K562 (cell line): ENCODE measurements at regions not wholly inside any gene's neighbourhood (a gene's known extent, or its start where the extent isn't known, plus 50 kb on each side); places are given as distances from the start of the nearest gene placed in this dataset.

Experiments
- ATAC-seq: fragments of 200-7000 bp; cut with Tn5 transposase; 3 replicates; pipeline ENCODE4 v1.9.1; 2020; ENCODE audit warnings: moderate library complexity
- BruUV-seq: library from RNA; stranded (reverse); fragments of 400-500 nt; replicated peaks from 2 replicates; lab custom pipeline; 2021; lab: Mats Ljungman, UMichigan
- CTCF ChIA-PET: fragments of 300-600 bp; formaldehyde crosslinking; extraction: SDS; loops from one replicate; lab custom pipeline; 2021; ENCODE audit warnings: low intra/inter-chr PET ratio; lab: Yijun Ruan, JAX
- POLR2A ChIA-PET: fragments of 300-600, 350-650 bp; sonication (Branson Sonifier 250); formaldehyde crosslinking; extraction: SDS; loops from one replicate; lab custom pipeline; 2021; ENCODE audit warnings: antibody characterized with exemption, inconsistent platforms; lab: Yijun Ruan, JAX
- DNase-seq, 4 experiments: peaks; one replicate each; pipeline versions ENCODE4 v3.0.0 to v3.0.0-alpha.2; 2011 to 2018; ENCODE audit warnings: low spot score in 3 of 4, mixed read lengths in 3 of 4; ENCODE audit errors: extremely low read depth in 1 of 4
- FAIRE-seq: peaks from 2 replicates; lab custom pipeline; 2011; peaks lifted over from hg19 to GRCh38; lab: Jason Lieb, UNC
- H2AFZ ChIP-seq: 2 replicates; pipeline ENCODE4 v1.6.0; 2011; ENCODE audit warnings: low read depth, low read length, control low read depth, inconsistent platforms
- H3K27ac ChIP-seq: fragments of 200-600 bp; 3 replicates; pipeline ENCODE4 v1.8.0; 2011; ENCODE audit warnings: low read depth, mild to moderate bottlenecking, control low read depth, inconsistent platforms, low read length, moderate library complexity, mixed read lengths; ENCODE audit errors: extremely low read depth
- H3K27me3 ChIP-seq, 2 experiments: fragments of 300-600 bp in 1 of 2; 2 replicates in 1 of 2; 3 replicates in 1 of 2; pipeline versions ENCODE4 v1.6.0 to v1.8.0; 2011; ENCODE audit warnings: inconsistent platforms in 2 of 2, low read length in 2 of 2, mild to moderate bottlenecking in 1 of 2, mixed read lengths in 1 of 2, moderate library complexity in 1 of 2; ENCODE audit not compliant: control insufficient read depth in 2 of 2, insufficient read depth in 2 of 2
- H3K36me3 ChIP-seq: fragments of 300-600 bp; 3 replicates; pipeline ENCODE4 v1.8.0; 2011; ENCODE audit warnings: mild to moderate bottlenecking, low read length, inconsistent platforms; ENCODE audit not compliant: control insufficient read depth, insufficient read depth
- H3K4me1 ChIP-seq, 2 experiments: fragments of 200-600 bp in 1 of 2; replicated peaks in 1 of 2; 2 replicates in 1 of 2; 3 replicates in 1 of 2; pipeline versions ENCODE4 v1.5.1 to v1.8.0; 2011; ENCODE audit warnings: inconsistent platforms in 2 of 2, low read length in 2 of 2, mild to moderate bottlenecking in 1 of 2, mixed read lengths in 1 of 2, moderate library complexity in 1 of 2; ENCODE audit not compliant: control insufficient read depth in 2 of 2, insufficient read depth in 2 of 2
- H3K4me2 ChIP-seq: 2 replicates; pipeline ENCODE4 v1.6.1; 2011; ENCODE audit warnings: low read length, control low read depth, inconsistent platforms, mixed read lengths; ENCODE audit not compliant: insufficient read depth
- H3K4me3 ChIP-seq: fragments of 200-600 bp; sonication (generic), shearing (Covaris generic); 2 replicates; pipeline ENCODE4 v1.5.1; 2016; ENCODE audit warnings: control low read depth, inconsistent platforms
- H3K79me2 ChIP-seq: fragments of 200-600 bp; 3 replicates; pipeline ENCODE4 v1.8.0; 2011; ENCODE audit warnings: low read length, inconsistent platforms; ENCODE audit not compliant: control insufficient read depth, insufficient read depth
- H3K9ac ChIP-seq, 2 experiments: 2 replicates each; pipeline versions ENCODE4 v1.6.0 to v1.6.1; 2011; ENCODE audit warnings: low read depth in 2 of 2, low read length in 2 of 2, control low read depth in 1 of 2, inconsistent platforms in 1 of 2, mild to moderate bottlenecking in 1 of 2, mixed read lengths in 1 of 2; ENCODE audit not compliant: insufficient read depth in 1 of 2
- H3K9me1 ChIP-seq: one replicate; pipeline ENCODE4 v1.6.0; 2011; ENCODE audit warnings: inconsistent platforms, mild to moderate bottlenecking, low read length, moderate library complexity; ENCODE audit not compliant: control insufficient read depth, insufficient read depth
- H3K9me3 ChIP-seq: replicated peaks from 2 replicates; pipeline ENCODE4 v1.5.1; 2011; ENCODE audit warnings: low read depth, low read length, inconsistent platforms; ENCODE audit not compliant: control insufficient read depth, insufficient read depth
- H4K20me1 ChIP-seq: replicated peaks from 2 replicates; pipeline ENCODE4 v1.6.1; 2011; ENCODE audit warnings: low read length, inconsistent platforms, mixed read lengths; ENCODE audit not compliant: control insufficient read depth, insufficient read depth
- ARHGAP35 ChIP-seq: fragments of 450-650 bp; IDR thresholded peaks from 2 replicates; pipeline ENCODE4 v1.6.1; 2018; ENCODE audit not compliant: partially characterized antibody
- CEBPB ChIP-seq: fragments of 450-650 bp; IDR thresholded peaks from 2 replicates; pipeline ENCODE4 v1.6.1; 2016; ENCODE audit warnings: missing genetic modification characterization, missing compliant biosample characterization
- ESRRA ChIP-seq: fragments of 450-650 bp; IDR thresholded peaks from 2 replicates; pipeline ENCODE4 v1.6.1; 2014; ENCODE audit warnings: low read depth, mild to moderate bottlenecking, moderate library complexity, borderline replicate concordance
- KAT2B ChIP-seq: IDR thresholded peaks from one replicate; pipeline ENCODE4 v1.6.1; 2012; ENCODE audit warnings: low read depth, mild to moderate bottlenecking, control low read depth, inconsistent platforms, low read length, moderate library complexity
- NCOA4 ChIP-seq: fragments of 450-650 bp; IDR thresholded peaks from 2 replicates; pipeline ENCODE4 v1.6.1; 2018; ENCODE audit warnings: mild to moderate bottlenecking; ENCODE audit not compliant: partially characterized antibody
- NFE2 ChIP-seq: IDR thresholded peaks from 2 replicates; pipeline ENCODE4 v1.6.1; 2014; ENCODE audit warnings: antibody characterized with exemption, low read depth
- NFRKB ChIP-seq: fragments of 450-650 bp; IDR thresholded peaks from 2 replicates; pipeline ENCODE4 v1.6.1; 2016; ENCODE audit warnings: low read depth
- RBM15 ChIP-seq: fragments of 200-400 bp; formaldehyde crosslinking; IDR thresholded peaks from 2 replicates; pipeline ENCODE4 v1.6.1; 2018; ENCODE audit warnings: mild to moderate bottlenecking, low read length, moderate library complexity; ENCODE audit not compliant: insufficient read depth
- SIX5 ChIP-seq, 2 experiments: IDR thresholded peaks; 2 replicates each; pipeline ENCODE4 v1.6.1; 2011; ENCODE audit warnings: low read length in 2 of 2, borderline replicate concordance in 1 of 2, low read depth in 1 of 2, mild to moderate bottlenecking in 1 of 2, moderate library complexity in 1 of 2; ENCODE audit not compliant: insufficient read depth in 1 of 2
- STAG1 ChIP-seq: sonication (generic); formaldehyde crosslinking; IDR thresholded peaks from 2 replicates; pipeline ENCODE4 v1.5.0; 2020; ENCODE audit warnings: missing genetic modification reagents, borderline replicate concordance
- STAT5B ChIP-seq: fragments of 250-450 bp; sonication (Bioruptor Pico); IDR thresholded peaks from 2 replicates; pipeline ENCODE4 v1.8.0; 2021; ENCODE audit warnings: mild to moderate bottlenecking, inconsistent platforms
- TRIM24 ChIP-seq, 2 experiments: fragments of 450-650 bp; IDR thresholded peaks; 2 replicates each; pipeline ENCODE4 v1.6.1; 2016
- U2AF2 ChIP-seq: fragments of 200-400 bp; formaldehyde crosslinking; optimal IDR thresholded peaks from 2 replicates; pipeline ENCODE3; 2017; ENCODE audit warnings: low read depth, mild to moderate bottlenecking, low read length
- WHSC1 ChIP-seq: IDR thresholded peaks from one replicate; pipeline ENCODE4 v1.6.1; 2012; ENCODE audit warnings: low read length, control low read depth, inconsistent platforms
- ZNF212 ChIP-seq: fragments of 450-650 bp; formaldehyde crosslinking; IDR thresholded peaks from 2 replicates; pipeline ENCODE4 v1.4.0; 2020; ENCODE audit warnings: mild to moderate bottlenecking
- ZNF316 ChIP-seq: fragments of 450-650 bp; IDR thresholded peaks from 2 replicates; pipeline ENCODE4 v1.6.1; 2016
- ZNF431 ChIP-seq: sonication (generic); formaldehyde crosslinking; IDR thresholded peaks from 2 replicates; pipeline ENCODE4 v1.8.0; 2022; ENCODE audit warnings: mild to moderate bottlenecking, missing genetic modification reagents
- ZNF785 ChIP-seq: fragments of 250-450 bp; sonication (Bioruptor Pico); IDR thresholded peaks from 2 replicates; pipeline ENCODE4 v1.4.0; 2020; ENCODE audit warnings: mild to moderate bottlenecking
- WGBS: fragments of 100-300 bp; shearing (Covaris generic); methylation state at CpG from one replicate; pipeline ENCODE4 v1.1.6; 2016; ENCODE audit warnings: low coverage, mixed read lengths; ENCODE audit not compliant: insufficient coverage; ENCODE audit errors: missing lambda C conversion rate; 5-methylcytosine and 5-hydroxymethylcytosine counted together
- in situ Hi-C: fragments of 300-500 bp; cut with MboI; formaldehyde crosslinking; loops from 4 replicates; pipeline ENCODE4 v1.15.0; 2018; ENCODE audit warnings: inconsistent platforms, mixed read lengths
- intact Hi-C: fragments of 100-400 bp; cut with micrococcal nuclease; formaldehyde crosslinking; loops from 2 replicates; pipeline ENCODE4 v1.14.2; 2022
- TF ChIP-seq, protein P1 (sequence below): fragments of 450-650 bp; conservative IDR thresholded peaks from 2 replicates; pipeline ENCODE4 v1.6.1; 2016; ENCODE audit warnings: missing genetic modification characterization, low read depth, mild to moderate bottlenecking, missing compliant biosample characterization, moderate library complexity
- TF ChIP-seq, protein P2 (sequence below), 2 experiments: fragments of 450-650 bp in 1 of 2; sonication (generic) in 1 of 2; formaldehyde crosslinking in 1 of 2; IDR thresholded peaks in 1 of 2; conservative IDR thresholded peaks in 1 of 2; 2 replicates each; pipeline versions ENCODE4 v1.6.1 to v1.8.1; 2016 to 2023; ENCODE audit warnings: mild to moderate bottlenecking in 2 of 2, moderate library complexity in 2 of 2, inconsistent platforms in 1 of 2, missing genetic modification reagents in 1 of 2
- TF ChIP-seq, protein P3 (sequence below): fragments of 250-450 bp; sonication (Bioruptor Pico); IDR thresholded peaks from 2 replicates; pipeline ENCODE4 v1.8.0; 2021; ENCODE audit warnings: moderate library complexity, mild to moderate bottlenecking, inconsistent platforms

DNA sequence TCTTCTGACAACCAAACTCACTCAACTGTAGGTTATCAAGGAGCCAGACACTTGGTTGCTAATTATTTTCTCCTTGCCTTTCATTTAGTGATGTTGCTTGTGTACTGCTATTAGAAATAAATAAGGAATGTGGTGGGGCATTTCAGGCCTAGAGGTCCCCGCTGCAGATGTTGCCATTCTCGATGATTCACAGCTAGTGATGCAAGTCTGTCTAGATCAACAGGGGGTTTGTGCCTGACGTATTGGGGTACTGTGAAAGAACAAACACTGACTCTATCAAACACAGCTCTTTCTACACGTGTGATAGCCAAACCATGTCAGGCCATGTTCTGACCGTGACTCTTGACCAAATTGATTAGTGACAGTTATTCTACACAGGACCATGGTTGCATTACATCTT is 144.7 kb downstream of the OSTF1 start (continued):
- TF ChIP-seq RBM15 = no peak
- TF ChIP-seq WHSC1 = no peak
- no peak for TF ChIP-seq STAT5B (CRISPR knock-in tag)
- TF ChIP-seq, protein P1, sequence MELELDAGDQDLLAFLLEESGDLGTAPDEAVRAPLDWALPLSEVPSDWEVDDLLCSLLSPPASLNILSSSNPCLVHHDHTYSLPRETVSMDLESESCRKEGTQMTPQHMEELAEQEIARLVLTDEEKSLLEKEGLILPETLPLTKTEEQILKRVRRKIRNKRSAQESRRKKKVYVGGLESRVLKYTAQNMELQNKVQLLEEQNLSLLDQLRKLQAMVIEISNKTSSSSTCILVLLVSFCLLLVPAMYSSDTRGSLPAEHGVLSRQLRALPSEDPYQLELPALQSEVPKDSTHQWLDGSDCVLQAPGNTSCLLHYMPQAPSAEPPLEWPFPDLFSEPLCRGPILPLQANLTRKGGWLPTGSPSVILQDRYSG = no peak
- no peak for TF ChIP-seq STAG1
- no peak for TF ChIP-seq KAT2B
- TF ChIP-seq NFRKB = no peak

DNA sequence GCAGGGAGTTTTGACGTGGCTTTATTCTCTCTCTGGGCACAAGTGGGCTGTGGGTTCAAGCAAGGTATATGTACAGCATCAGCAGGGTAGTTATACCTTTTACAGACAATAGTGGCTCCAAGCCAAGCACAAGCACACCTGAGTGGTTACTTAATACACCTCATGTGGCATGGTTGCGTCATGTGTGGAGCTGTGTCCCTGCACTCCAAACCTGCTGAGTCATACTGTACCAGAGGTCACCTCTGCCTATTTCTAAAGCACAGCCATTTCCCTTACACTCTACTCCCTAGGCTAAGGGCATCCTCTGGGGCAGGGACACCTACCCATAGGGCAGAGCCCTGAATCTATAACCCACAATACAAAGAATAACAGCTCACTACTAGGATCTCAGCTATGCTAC is 147.3 kb downstream of the OSTF1 start:
- no peak for FAIRE-seq
- no peak overlapping the region for H3K9ac ChIP-seq
- no peaks in the 10 kb centered on the region for H4K20me1 ChIP-seq
- H3K4me3 ChIP-seq = no peak overlapping the region
- BruUV-seq = no TSS peak
- intact Hi-C loops (loop anchor here (5.0 kb wide), 1 partner anchor 463 kb away; no protein-coding TSS in a partner anchor), in situ Hi-C loops (no loop called here)
- no peaks in the 10 kb centered on the region for H3K4me1 ChIP-seq
- H3K9me1 ChIP-seq = no peaks in the 10 kb centered on the region
- no peak overlapping the region for H3K4me2 ChIP-seq
- peak in 1 of 4 experiments; percentile 7 for DNase-seq
- H3K79me2 ChIP-seq = no peaks in the 10 kb centered on the region
- WGBS = 4% methylated on average over 2 of the region's 2 CpGs
- no peak overlapping the region for H3K27ac ChIP-seq
- no peak for ATAC-seq
- no peaks in the 10 kb centered on the region for H3K27me3 ChIP-seq
- H3K9me3 ChIP-seq = no peaks in the 10 kb centered on the region
- no peak overlapping the region for H2AFZ ChIP-seq
- ChIA-PET POLR2A (no interaction called here), CTCF (no interaction called here)
- H3K36me3 ChIP-seq = no peaks in the 10 kb centered on the region
- TF ChIP-seq ZNF785 (CRISPR knock-in tag) = no peak
- TF ChIP-seq SIX5 (IDR thresholded peaks at IDR 0.05; ENCODE audit: borderline replicate concordance in 1 of 2, insufficient read depth in 1 of 2, low read depth in 1 of 2, low read length in 2 of 2) = no peak
- peak; percentile 43 for TF ChIP-seq CEBPB (tag)
- TF ChIP-seq, protein P2, sequence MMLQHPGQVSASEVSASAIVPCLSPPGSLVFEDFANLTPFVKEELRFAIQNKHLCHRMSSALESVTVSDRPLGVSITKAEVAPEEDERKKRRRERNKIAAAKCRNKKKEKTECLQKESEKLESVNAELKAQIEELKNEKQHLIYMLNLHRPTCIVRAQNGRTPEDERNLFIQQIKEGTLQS (IDR thresholded peaks at IDR 0.05) = peak; percentile 32; the same call in 1 of the 2 replicates
- TF ChIP-seq, protein P2 (CRISPR knock-in tag; conservative IDR thresholded peaks at IDR 0.05) = no peak
- no peak for TF ChIP-seq ARHGAP35
- TF ChIP-seq NFE2 = 0 out of 2 replicates have a peak, but pooled peaks have one; percentile 28
- TF ChIP-seq U2AF2 = no peak
- TF ChIP-seq, protein P3, sequence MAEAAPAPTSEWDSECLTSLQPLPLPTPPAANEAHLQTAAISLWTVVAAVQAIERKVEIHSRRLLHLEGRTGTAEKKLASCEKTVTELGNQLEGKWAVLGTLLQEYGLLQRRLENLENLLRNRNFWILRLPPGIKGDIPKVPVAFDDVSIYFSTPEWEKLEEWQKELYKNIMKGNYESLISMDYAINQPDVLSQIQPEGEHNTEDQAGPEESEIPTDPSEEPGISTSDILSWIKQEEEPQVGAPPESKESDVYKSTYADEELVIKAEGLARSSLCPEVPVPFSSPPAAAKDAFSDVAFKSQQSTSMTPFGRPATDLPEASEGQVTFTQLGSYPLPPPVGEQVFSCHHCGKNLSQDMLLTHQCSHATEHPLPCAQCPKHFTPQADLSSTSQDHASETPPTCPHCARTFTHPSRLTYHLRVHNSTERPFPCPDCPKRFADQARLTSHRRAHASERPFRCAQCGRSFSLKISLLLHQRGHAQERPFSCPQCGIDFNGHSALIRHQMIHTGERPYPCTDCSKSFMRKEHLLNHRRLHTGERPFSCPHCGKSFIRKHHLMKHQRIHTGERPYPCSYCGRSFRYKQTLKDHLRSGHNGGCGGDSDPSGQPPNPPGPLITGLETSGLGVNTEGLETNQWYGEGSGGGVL (CRISPR knock-in tag) = no peak
- TF ChIP-seq ZNF316 = 0 out of 2 replicates have a peak, but pooled peaks have one; percentile 6
- no peak for TF ChIP-seq NCOA4
- no peak for TF ChIP-seq ESRRA
- TF ChIP-seq ZNF212 (CRISPR knock-in tag) = no peak
- TF ChIP-seq ZNF431 (CRISPR knock-in tag) = no peak
- peak; percentile 57 to 60; a peak in 2 of 4 replicates for TF ChIP-seq TRIM24 (IDR thresholded peaks at IDR 0.05)
